Lower lobe of right lung (tissue), 2 donors: ENCODE measurements at regions not wholly inside any gene's neighbourhood (a gene's known extent, or its start where the extent isn't known, plus 50 kb on each side); places are given as distances from the start of the nearest gene placed in this dataset.

Source experiments
- ATAC-seq, 2 donors: fragments of 200-7000 bp; cut with Tn5 transposase; one replicate each; pipeline ENCODE4 v1.9.1; 2020 to 2022; ENCODE audit warnings: mild to moderate bottlenecking in 2 of 2, moderate library complexity in 2 of 2
- DNase-seq: peaks from one replicate; pipeline ENCODE4 v3.0.0-alpha.2; 2020
- H3K27ac ChIP-seq: fragments of 200-600 bp; one replicate; pipeline ENCODE4 v1.8.0; 2022
- H3K27me3 ChIP-seq: fragments of 200-600 bp; one replicate; pipeline ENCODE4 v1.8.0; 2022; ENCODE audit warnings: low read depth
- H3K36me3 ChIP-seq: fragments of 200-600 bp; one replicate; pipeline ENCODE4 v1.8.0; 2022; ENCODE audit warnings: mild to moderate bottlenecking
- H3K4me1 ChIP-seq: fragments of 200-600 bp; one replicate; pipeline ENCODE4 v1.8.0; 2022
- H3K4me3 ChIP-seq: fragments of 200-600 bp; one replicate; pipeline ENCODE4 v1.8.0; 2022; ENCODE audit warnings: mild to moderate bottlenecking
- H3K9me3 ChIP-seq: fragments of 200-600 bp; one replicate; pipeline ENCODE4 v1.8.0; 2022
- CTCF ChIP-seq: fragments of 200-600 bp; IDR thresholded peaks from one replicate; pipeline ENCODE4 v1.8.0; 2022; ENCODE audit warnings: antibody characterized with exemption, mild to moderate bottlenecking
- intact Hi-C: fragments of 100-400 bp; cut with DNase I; formaldehyde crosslinking; loops from one replicate; pipeline ENCODE4 v1.11.0; 2022
- donor health status: DM: no; HTN: yes; CAD: no; lungs with severe emphysema.

- intact Hi-C loops, result no loop called here
- no peaks in the 10 kb centered on the region for H3K36me3 ChIP-seq
- no peaks in the 10 kb centered on the region for H3K4me1 ChIP-seq
- no peaks in the 10 kb centered on the region for H3K27me3 ChIP-seq
- no peak overlapping the region for H3K4me3 ChIP-seq
- ATAC-seq (no peak), DNase-seq (no peak)
- no peak for TF ChIP-seq CTCF
- H3K9me3 ChIP-seq, result peaks cover 12% of the 10 kb centered on the region
- no peak overlapping the region for H3K27ac ChIP-seq
These were observed 227.2 kb downstream of the BRD1 start for GRCh38 chr22:49600468-49600867.

- TF ChIP-seq CTCF, result no peak
- intact Hi-C loops, result no loop called here
- ATAC-seq, result no peak
- Histone ChIP-seq H3K4me1 (no peaks in the 10 kb centered on the region), H3K27me3 (no peaks in the 10 kb centered on the region), H3K36me3 (no peaks in the 10 kb centered on the region), H3K9me3 (peaks cover 6% of the 10 kb centered on the region), H3K4me3 (no peak overlapping the region), H3K27ac (no peak overlapping the region)
- peak; percentile 28 for DNase-seq
These were observed 227.8 kb downstream of the BRD1 start for GRCh38 chr22:49599691-49600455.

- peak; percentile 43 for DNase-seq
- no peaks in the 10 kb centered on the region for H3K27me3 ChIP-seq
- no peaks in the 10 kb centered on the region for H3K36me3 ChIP-seq
- intact Hi-C loops, result no loop called here
- H3K27ac ChIP-seq, result no peak overlapping the region
- H3K4me3 ChIP-seq, result no peak overlapping the region
- TF ChIP-seq CTCF, result no peak
- no peak for ATAC-seq
- H3K9me3 ChIP-seq, result no peaks in the 10 kb centered on the region
- no peaks in the 10 kb centered on the region for H3K4me1 ChIP-seq
These were observed 228.6 kb downstream of the BRD1 start for GRCh38 chr22:49599039-49599438.

- Histone ChIP-seq H3K27me3 (no peaks in the 10 kb centered on the region), H3K4me1 (no peaks in the 10 kb centered on the region), H3K4me3 (no peak overlapping the region), H3K36me3 (no peaks in the 10 kb centered on the region), H3K27ac (no peak overlapping the region), H3K9me3 (no peaks in the 10 kb centered on the region)
- intact Hi-C loops, result no loop called here
- no peak for DNase-seq
- no peak for ATAC-seq
- TF ChIP-seq CTCF, result no peak
These were observed 229.3 kb downstream of the BRD1 start for GRCh38 chr22:49598338-49598737.

- H3K27ac ChIP-seq, result no peak overlapping the region
- DNase-seq, result no peak
- no peak overlapping the region for H3K4me3 ChIP-seq
- TF ChIP-seq CTCF, result no peak
- no peaks in the 10 kb centered on the region for H3K27me3 ChIP-seq
- no peak for ATAC-seq
- no peaks in the 10 kb centered on the region for H3K36me3 ChIP-seq
- peaks cover 2% of the 10 kb centered on the region for H3K4me1 ChIP-seq
- H3K9me3 ChIP-seq, result no peaks in the 10 kb centered on the region
- intact Hi-C loops, result no loop called here
These were observed 230.1 kb downstream of the BRD1 start for GRCh38 chr22:49597428-49598039.
